ENCODE measurements at regions not wholly inside any gene's neighbourhood (a gene's known extent, or its start where the extent isn't known, plus 50 kb on each side); places are given as distances from the start of the nearest gene placed in this dataset.
"Not testable (repeated sequence)": the region's sequence is repeated elsewhere in the genome, so short reads cannot be mapped to it uniquely, and the experiment has no call there.

DNA sequence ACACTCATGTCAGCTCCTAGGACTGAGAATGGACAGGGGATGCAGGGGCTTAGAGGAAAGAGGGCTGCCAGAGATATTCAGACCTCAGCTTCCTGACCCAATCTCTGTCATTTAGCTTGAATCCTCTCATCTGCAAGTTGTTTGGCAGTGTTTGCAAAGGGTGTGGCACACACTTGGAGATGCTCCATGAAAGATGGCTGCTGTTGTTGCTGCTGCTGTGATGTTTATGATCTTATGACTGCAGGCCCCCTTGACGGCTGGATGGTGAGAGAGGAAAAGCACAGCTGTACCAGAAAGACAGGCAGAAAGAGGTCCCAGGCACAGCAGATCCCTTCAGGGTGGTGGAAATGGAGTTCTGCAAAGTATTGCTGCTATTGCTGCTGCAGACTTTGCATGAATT is 80.7 kb downstream of the TRIM43 start:
- H3K4me3 Mint-ChIP-seq; H3K4me1 Mint-ChIP-seq; H3K36me3 Mint-ChIP-seq; H3K27ac Mint-ChIP-seq; ATAC-seq (ENCODE audit: low read depth); H3K9me3 Mint-ChIP-seq; DNase-seq; POLR2A ChIA-PET: not testable (repeated sequence)
- H3K27me3 Mint-ChIP-seq = peaks cover 19% of the 10 kb centered on the region

DNA sequence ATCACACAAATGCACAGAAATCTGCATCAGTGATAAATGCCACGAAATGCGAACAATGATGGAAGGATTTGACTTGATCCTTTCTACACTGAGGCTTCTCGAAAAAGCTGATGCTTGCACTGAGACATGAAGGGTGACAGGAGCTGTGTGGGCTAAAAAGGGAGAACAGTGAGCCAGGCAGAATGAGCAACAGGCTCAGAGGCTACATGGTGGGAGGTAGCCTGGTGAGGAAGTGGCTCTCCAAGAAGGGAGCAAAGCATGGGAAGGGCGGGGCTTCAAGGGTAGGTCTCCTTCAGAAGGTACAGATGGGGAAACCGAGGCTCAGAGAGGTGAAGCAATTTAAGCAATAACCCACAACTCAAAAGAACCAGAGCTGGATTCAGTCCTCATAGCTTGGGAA is 82.4 kb downstream of the TRIM43 start:
- Mint-ChIP-seq H3K27ac (no peak overlapping the region), H3K4me3 (no peak overlapping the region), H3K27me3 (peaks cover 19% of the 10 kb centered on the region), H3K4me1 (no peaks in the 10 kb centered on the region), H3K36me3 (no peaks in the 10 kb centered on the region), H3K9me3 (no peaks in the 10 kb centered on the region)
- DNase-seq = no peak
- POLR2A ChIA-PET = no interaction called here
- no peak for ATAC-seq (ENCODE audit: low read depth)

DNA sequence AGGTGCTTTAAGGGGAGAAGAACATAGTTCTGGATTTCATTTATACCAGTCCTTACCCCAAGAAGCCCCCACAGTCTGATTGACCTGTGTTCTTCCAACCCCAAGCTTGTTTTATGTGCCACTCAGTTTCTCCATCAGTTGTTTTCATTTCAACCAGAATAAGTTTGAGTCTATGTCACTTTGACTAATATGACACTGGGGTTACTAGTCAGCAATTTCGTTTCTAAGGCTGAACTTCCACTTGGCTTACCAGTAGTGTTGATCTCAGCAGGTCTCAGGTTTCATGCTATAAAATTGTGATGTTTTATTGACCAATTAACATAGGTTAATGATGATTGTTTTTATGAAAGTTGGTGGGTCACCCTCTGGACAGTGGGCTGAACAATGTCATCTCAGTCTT is 84.8 kb downstream of the TRIM43 start:
- H3K36me3 Mint-ChIP-seq; H3K27ac Mint-ChIP-seq; DNase-seq; H3K4me1 Mint-ChIP-seq; H3K4me3 Mint-ChIP-seq; H3K9me3 Mint-ChIP-seq; POLR2A ChIA-PET; ATAC-seq (ENCODE audit: low read depth): not testable (repeated sequence)
- peaks cover 21% of the 10 kb centered on the region for H3K27me3 Mint-ChIP-seq

DNA sequence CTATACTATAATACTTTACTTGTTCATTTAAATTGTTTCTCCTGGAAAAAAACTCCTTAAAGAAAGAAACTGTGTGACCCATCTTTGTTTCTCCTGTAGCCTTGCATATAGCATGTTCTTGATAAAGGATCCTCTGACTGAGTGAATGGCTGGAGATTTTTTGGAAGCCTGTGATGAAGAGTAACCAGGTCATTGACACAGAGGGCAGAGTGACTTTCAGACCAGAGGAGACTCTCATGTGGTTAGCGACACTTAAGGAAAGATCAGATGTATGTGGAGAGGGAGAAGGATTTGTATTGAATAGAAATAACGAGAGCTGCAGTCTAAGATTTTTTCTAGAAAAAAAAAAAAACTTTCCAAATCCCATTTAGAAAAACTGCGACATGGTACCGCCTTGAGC is 85.5 kb downstream of the TRIM43 start:
- Mint-ChIP-seq H3K9me3 (no peaks in the 10 kb centered on the region), H3K4me1 (peaks cover 1% of the 10 kb centered on the region), H3K36me3 (no peaks in the 10 kb centered on the region), H3K4me3 (no peak overlapping the region), H3K27ac (no peak overlapping the region), H3K27me3 (peaks cover 23% of the 10 kb centered on the region)
- POLR2A ChIA-PET = no interaction called here
- ATAC-seq (ENCODE audit: low read depth) (no peak), DNase-seq (no peak)

DNA sequence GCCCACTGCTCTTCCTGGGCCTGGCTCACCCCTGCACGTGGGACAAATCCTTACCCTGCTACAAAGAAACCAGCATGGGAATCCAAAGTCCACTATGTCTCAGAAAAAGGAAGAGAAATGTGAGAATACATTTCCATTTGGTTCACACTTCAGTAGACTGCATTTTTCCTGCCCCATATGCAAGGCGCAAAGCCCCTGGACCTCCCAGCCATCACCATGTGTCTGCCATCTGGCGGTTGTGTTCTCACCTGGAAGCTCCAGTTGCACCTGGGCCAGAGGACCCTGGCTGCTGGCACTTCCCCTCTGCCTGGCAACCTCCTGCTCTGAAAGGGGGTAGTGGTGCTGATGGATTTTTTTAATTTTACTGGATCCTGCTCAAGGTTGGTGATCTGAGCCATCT is 86.0 kb downstream of the TRIM43 start:
- H3K27ac Mint-ChIP-seq; POLR2A ChIA-PET; H3K4me3 Mint-ChIP-seq; H3K36me3 Mint-ChIP-seq; H3K4me1 Mint-ChIP-seq; ATAC-seq (ENCODE audit: low read depth); DNase-seq; H3K9me3 Mint-ChIP-seq: not testable (repeated sequence)
- H3K27me3 Mint-ChIP-seq = peaks cover 27% of the 10 kb centered on the region

DNA sequence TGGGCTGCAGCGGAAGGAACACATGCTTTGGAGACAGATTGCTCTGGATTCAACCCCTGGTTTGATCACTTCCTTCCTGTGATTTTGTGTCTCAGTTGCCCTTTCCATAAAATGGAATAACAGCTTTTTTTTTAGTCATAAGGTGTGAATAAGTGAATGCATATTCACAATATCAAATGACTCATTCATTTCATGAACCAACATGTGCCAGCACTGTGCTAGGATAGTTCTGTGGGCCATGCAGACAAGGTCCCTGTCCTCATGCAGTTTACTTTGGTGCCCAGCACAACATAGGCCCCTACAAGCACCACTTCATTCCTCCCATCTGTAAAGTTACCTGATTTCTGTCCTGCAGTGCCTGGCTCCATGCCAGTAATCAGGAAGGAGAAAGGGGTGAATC is 89.4 kb downstream of the TRIM43 start:
- H3K4me3 Mint-ChIP-seq; H3K4me1 Mint-ChIP-seq; POLR2A ChIA-PET; H3K36me3 Mint-ChIP-seq; ATAC-seq (ENCODE audit: low read depth); DNase-seq; H3K27ac Mint-ChIP-seq; H3K9me3 Mint-ChIP-seq: not testable (repeated sequence)
- peaks cover 31% of the 10 kb centered on the region for H3K27me3 Mint-ChIP-seq

DNA sequence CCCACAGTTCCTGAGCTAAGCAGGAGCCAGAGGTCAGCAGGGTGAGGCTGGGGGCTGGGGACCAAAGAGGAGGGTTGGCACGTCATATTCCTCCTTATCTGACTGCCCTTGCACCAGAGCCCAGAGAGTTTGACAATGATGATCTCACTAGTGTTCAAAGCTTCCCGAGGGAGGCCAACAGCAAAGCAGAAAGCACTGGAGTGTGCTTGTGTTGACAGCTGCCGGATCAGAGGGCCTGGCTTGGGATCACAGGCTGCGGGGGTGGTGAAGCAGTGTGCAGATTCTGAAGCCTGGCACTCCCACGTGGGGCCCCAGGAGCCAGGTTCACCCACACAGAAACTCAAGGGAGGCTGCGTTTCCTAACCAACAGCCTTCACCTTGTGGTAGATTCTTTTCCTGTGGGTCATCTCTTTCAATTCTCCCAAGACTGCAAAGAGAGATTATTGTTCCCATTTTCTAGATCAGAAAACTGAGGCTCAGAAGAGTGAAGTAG is 89.8 kb downstream of the TRIM43 start:
- peaks cover 31% of the 10 kb centered on the region for H3K27me3 Mint-ChIP-seq
- ATAC-seq (ENCODE audit: low read depth); H3K9me3 Mint-ChIP-seq; H3K27ac Mint-ChIP-seq; DNase-seq; POLR2A ChIA-PET; H3K4me3 Mint-ChIP-seq; H3K36me3 Mint-ChIP-seq; H3K4me1 Mint-ChIP-seq: not testable (repeated sequence)

DNA sequence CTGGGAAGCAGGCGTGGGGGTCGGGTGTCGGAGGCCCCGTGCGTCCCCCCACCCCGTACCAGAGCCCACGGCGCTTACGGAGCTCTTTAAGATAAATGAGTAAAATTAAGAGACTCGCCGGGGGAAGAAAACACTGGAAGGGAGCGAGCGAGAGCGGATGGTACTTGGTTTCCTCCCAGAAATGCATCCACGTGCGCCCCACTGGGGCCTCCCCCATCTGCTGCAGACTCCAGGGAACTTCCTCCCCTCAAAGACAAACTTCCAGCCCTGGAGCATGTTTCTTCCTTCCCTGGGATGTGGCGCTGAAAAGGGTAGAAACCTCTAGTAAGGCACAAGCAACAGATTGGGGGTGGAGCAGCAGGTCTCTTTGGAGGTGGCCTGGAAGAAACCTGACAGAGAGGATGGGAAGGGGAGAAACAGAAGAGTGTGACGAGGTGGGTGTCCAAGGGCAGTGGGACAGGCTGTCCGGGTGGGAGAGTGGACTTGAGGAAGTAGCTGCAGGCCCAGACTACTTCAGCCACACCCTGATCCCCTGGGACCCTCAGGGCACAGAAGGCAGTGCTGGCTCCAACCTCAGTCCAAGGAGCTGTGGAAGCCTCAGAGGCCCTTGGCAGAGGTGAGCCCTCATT is 91.2 kb downstream of the TRIM43 start:
- ATAC-seq (ENCODE audit: low read depth) = peak; percentile 22
- Mint-ChIP-seq H3K4me3 (peak overlapping the region; percentile 75), H3K27me3 (peaks cover 29% of the 10 kb centered on the region)
- H3K27ac Mint-ChIP-seq, H3K9me3 Mint-ChIP-seq, H3K36me3 Mint-ChIP-seq, POLR2A ChIA-PET, H3K4me1 Mint-ChIP-seq, DNase-seq: not testable (repeated sequence)

DNA sequence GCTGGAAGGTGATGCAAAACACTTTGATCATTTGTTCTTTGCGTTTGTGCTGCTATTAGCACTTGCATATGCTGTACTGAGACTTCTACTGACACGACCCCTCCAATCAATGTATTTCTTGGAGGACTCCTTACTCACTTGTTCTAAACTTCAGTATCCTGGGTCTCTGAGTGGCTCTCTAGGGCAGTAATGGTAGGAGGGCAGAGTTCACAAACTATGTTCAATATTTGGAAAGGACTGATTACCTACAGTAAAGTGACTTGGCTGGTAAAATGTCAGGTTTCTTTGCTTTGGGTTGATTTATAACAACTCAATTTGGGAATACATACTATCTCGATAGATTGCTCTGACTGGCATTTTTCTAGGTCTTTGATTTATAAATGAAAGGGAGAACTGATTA is 93.7 kb downstream of the TRIM43 start:
- Mint-ChIP-seq H3K27ac (no peak overlapping the region), H3K4me3 (no peak overlapping the region), H3K9me3 (no peaks in the 10 kb centered on the region), H3K27me3 (peaks cover 30% of the 10 kb centered on the region), H3K4me1 (peaks cover 4% of the 10 kb centered on the region), H3K36me3 (no peaks in the 10 kb centered on the region)
- DNase-seq (no peak), ATAC-seq (ENCODE audit: low read depth) (no peak)
- POLR2A ChIA-PET = no interaction called here

DNA sequence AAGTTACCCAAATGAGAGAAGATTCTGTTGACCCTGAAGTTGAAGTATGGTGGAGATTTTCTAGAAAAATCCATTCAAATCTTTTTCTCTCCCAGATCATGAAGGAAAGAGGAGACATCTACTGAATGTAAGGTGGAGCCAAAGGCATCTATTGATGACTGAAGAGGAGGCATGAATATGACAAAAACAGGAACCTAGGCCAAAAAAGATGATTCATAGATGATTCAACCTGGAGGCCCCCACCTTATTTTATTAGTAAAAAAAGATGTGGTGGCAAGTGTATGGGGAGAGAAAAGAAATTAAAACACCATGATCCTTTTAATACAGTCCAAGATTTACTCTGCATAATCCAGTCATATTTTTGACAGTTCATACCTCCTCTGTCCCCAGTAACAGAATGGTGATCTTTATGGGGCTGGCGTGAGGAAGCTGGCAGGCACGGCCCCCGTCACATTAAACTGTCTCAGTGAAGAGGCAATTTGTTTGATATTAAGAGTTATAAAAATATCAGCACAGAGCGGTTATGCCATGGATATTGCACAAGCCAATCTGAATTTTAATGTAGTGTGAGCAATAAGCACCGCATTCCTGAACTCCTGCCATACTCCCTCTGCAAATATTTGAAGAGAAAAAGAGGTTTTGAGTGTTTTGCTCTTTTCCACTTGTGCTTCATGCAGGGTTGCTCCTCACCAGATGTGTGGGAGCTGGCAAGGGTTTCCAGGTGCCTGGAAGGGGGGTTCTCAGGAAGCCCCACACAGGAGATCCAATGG is 94.4 kb downstream of the TRIM43 start:
- DNase-seq; H3K4me1 Mint-ChIP-seq; H3K9me3 Mint-ChIP-seq; ATAC-seq (ENCODE audit: low read depth); H3K36me3 Mint-ChIP-seq; H3K27ac Mint-ChIP-seq; H3K4me3 Mint-ChIP-seq; POLR2A ChIA-PET: not testable (repeated sequence)
- peaks cover 30% of the 10 kb centered on the region for H3K27me3 Mint-ChIP-seq

DNA sequence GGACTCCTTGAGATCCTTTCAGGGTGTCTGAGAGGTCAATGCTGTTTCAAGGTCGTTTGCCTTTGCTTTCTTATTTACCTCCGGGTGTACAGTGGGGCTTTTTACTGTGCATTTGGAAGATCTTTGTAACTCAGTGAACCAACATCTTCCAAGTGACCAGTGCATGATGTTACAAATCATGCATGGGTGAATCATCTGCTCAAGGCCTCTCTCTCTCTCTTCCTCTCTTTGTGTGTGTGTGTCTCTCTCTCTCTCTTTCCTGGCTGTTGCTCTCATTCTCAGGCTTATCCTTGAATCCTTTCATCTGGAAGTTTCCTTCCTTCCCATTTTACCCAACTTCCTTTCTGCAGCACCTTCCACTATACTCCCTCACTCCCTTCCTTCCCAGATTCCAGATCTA is 96.1 kb downstream of the TRIM43 start:
- H3K36me3 Mint-ChIP-seq = not testable (repeated sequence)

DNA sequence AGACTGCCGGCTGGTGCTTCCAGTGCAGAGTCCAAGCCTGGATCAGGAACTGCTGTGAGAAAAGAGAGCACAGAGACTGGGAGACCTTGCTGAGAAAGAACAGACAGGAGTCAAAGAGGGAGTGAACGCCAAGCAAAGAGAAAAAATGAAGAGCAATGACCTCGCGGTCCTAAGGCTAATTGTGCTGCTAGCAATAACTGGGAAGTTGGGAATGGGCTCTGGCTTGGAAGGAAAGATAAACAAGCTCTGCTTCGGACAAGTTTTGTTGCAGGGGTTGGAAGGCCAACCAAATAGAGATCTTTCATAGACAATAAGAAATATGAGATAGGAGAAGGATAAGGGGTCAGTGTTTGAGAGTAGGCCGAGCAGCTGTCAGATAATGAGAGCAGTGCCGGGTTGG is 99.4 kb downstream of the TRIM43 start:
- H3K4me3 Mint-ChIP-seq; ATAC-seq (ENCODE audit: low read depth); H3K4me1 Mint-ChIP-seq; H3K27ac Mint-ChIP-seq; POLR2A ChIA-PET; H3K36me3 Mint-ChIP-seq; DNase-seq; H3K9me3 Mint-ChIP-seq: not testable (repeated sequence)
- H3K27me3 Mint-ChIP-seq = peaks cover 10% of the 10 kb centered on the region

More for the DNA sequence above, 96.1 kb downstream of the TRIM43 start:
- ATAC-seq (ENCODE audit: low read depth); DNase-seq; H3K27ac Mint-ChIP-seq; H3K4me3 Mint-ChIP-seq; H3K4me1 Mint-ChIP-seq; POLR2A ChIA-PET; H3K9me3 Mint-ChIP-seq: not testable (repeated sequence)
- H3K27me3 Mint-ChIP-seq = peaks cover 24% of the 10 kb centered on the region

DNA sequence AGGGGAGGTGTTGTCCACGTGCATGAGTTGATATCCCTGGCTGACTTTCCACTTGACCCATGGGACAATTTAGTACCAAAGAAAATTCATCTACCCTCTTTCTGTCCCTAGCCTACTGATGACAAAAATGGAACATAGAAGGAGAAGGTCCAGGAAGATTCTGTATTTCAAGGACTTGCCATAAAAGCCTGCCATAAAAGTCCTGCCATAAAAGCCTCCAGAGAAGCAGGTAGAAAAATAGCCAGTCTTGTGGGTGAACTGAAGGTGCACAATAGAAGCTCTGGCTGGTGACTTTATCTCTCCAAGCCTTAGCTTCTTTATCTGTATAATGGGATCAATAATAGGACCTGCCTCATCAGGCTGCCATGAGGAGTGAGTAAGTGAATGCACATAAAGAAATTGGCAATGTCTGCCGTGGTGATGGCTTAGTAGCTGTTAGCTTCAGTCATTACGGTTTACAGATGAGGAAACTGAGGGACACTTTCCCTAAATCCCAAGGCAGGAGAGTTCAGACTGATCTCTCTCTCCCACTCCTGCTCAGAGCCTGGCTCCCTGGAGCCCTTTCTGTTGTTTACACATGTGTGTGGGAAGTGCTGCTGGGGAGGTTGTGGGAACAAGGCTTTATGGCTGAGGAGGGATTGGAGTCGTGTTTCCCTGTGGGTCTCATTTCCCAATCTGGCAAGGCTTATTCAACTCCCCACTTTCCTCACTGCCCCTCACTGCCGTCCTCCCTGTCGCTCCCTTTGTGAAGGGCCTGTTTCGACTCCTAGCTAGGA is 101.5 kb downstream of the TRIM43 start:
- POLR2A ChIA-PET, H3K36me3 Mint-ChIP-seq: not testable (repeated sequence)

DNA sequence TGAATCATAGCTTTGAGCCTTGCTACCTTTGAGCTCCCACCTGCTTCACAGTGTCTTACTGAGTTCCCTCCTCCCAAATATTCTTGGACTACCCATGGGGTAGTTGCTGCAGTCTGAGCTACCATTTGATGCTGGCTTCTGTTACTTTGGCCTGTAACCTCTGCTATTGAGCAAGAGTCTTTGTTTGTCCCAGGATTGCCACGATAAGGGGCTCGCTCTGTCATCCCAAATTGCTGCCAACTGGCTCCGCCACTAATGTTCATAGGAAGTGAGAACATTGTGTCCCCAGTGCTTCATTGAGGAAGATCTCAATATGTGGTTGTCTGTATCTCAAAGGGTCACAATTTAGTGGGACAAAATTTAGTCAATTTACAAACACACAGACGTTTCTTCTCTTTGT is 103.8 kb downstream of the TRIM43 start:
- Mint-ChIP-seq H3K4me1 (no peaks in the 10 kb centered on the region), H3K9me3 (no peaks in the 10 kb centered on the region), H3K36me3 (no peaks in the 10 kb centered on the region), H3K27ac (no peak overlapping the region), H3K27me3 (peaks cover 19% of the 10 kb centered on the region), H3K4me3 (no peak overlapping the region)
- no peak for DNase-seq
- no peak for ATAC-seq (ENCODE audit: low read depth)
- POLR2A ChIA-PET = no interaction called here

More for the DNA sequence above, 101.5 kb downstream of the TRIM43 start:
- ATAC-seq (ENCODE audit: low read depth); H3K4me3 Mint-ChIP-seq; H3K9me3 Mint-ChIP-seq; H3K4me1 Mint-ChIP-seq; H3K27ac Mint-ChIP-seq; DNase-seq: not testable (repeated sequence)
- peaks cover 15% of the 10 kb centered on the region for H3K27me3 Mint-ChIP-seq
